ENCODE measurements at regions not wholly inside any gene's neighbourhood (a gene's known extent, or its start where the extent isn't known, plus 50 kb on each side); places are given as distances from the start of the nearest gene placed in this dataset.
A peak's percentile ranks its signal among the peaks of the same experiment; 100 is the strongest.

- H3K4me2 ChIP-seq (ENCODE audit: low read length), result peak overlapping the region; percentile 34; the same call in 1 of the 2 replicates
- TF ChIP-seq EZH2 (IDR thresholded peaks at IDR 0.05; ENCODE audit: borderline replicate concordance, low read length), result no peak
- no peak for TF ChIP-seq CTCF (IDR thresholded peaks at IDR 0.05; ENCODE audit: low read length)
Observed at GRCh38 chrX:120759685-120760084, 116.0 kb downstream of the CT47B1 start.

DNA sequence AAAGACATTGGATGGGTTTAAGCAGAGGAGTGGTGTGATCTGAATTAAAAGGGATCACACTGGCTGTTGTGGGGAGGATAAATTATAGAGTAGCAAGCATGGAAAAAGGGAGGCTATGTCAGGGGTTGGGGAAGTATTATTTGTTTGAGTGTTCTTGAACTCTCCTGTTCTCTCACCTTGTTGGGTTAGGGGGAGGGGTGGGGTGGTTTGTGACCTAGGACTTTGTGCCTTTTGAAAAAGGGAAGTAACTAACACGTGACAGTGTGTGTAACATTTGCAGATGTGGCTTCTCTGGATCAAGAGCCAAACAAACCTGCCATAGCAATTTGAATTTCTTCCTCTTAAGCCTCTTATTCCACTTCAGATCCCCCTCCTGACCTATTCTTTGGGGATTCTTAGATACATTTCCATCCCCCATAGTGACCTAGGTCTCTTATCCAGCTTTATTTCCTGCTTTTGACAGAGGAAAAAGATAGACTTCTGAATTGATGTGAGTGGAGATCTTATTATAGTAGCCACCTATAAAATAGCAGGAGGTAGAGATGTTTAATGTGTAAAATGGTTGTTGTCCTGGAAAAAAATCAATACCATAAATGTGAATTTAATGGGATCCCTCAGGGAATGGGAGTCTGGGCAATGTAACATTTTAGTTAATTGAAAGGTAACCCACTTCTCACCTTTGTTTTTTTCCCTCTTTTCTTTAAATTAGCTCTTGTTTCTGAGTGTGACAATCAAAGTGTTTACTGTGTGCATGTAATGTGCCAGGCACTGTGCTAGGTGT lies 120.4 kb downstream of the CT47B1 start:
- Histone ChIP-seq H3K9me3 (ENCODE audit: low read length) (no peaks in the 10 kb centered on the region), H3K4me2 (ENCODE audit: low read length) (peak overlapping the region; percentile 96), H3K27me3 (ENCODE audit: insufficient read depth, low read length) (no peaks in the 10 kb centered on the region), H3K4me1 (ENCODE audit: insufficient read depth, low read length, severe bottlenecking) (peaks cover 87% of the 10 kb centered on the region), H3K9ac (ENCODE audit: low read length) (peak overlapping the region; percentile 99), H3K79me2 (ENCODE audit: insufficient read depth, low read length) (no peaks in the 10 kb centered on the region), H3K4me3 (ENCODE audit: low read depth, low read length, poor library complexity, severe bottlenecking) (peak overlapping the region; percentile 84), H3K36me3 (ENCODE audit: insufficient read depth, low read length) (peaks cover 11% of the 10 kb centered on the region; the same call in 1 of the 2 replicates), H3K27ac (ENCODE audit: low read depth, low read length, poor library complexity, severe bottlenecking) (peak overlapping the region; percentile 99), H3F3A (ENCODE audit: insufficient read depth, low read length) (no peaks in the 10 kb centered on the region), H4K20me1 (ENCODE audit: insufficient read depth, low read length) (no peaks in the 10 kb centered on the region), H3K9me2 (ENCODE audit: low read depth, low read length) (no peaks in the 10 kb centered on the region), H2AFZ (ENCODE audit: low read length) (no peak overlapping the region)
- no peak for TF ChIP-seq CTCF (IDR thresholded peaks at IDR 0.05; ENCODE audit: low read length)
- no peak for TF ChIP-seq EZH2 (IDR thresholded peaks at IDR 0.05; ENCODE audit: borderline replicate concordance, low read length)

More at GRCh38 chrX:120759685-120760084, 116.0 kb downstream of the CT47B1 start:
- no peaks in the 10 kb centered on the region for H3F3A ChIP-seq (ENCODE audit: insufficient read depth, low read length)
- no peak overlapping the region for H2AFZ ChIP-seq (ENCODE audit: low read length)
- H3K4me3 ChIP-seq (ENCODE audit: low read depth, low read length, poor library complexity, severe bottlenecking), result no peak overlapping the region
- H3K36me3 ChIP-seq (ENCODE audit: insufficient read depth, low read length), result peaks cover 22% of the 10 kb centered on the region
- no peaks in the 10 kb centered on the region for H3K9me2 ChIP-seq (ENCODE audit: low read depth, low read length)
- peak overlapping the region; percentile 7; the same call in 1 of the 2 replicates for H3K9ac ChIP-seq (ENCODE audit: low read length)
- no peaks in the 10 kb centered on the region for H3K79me2 ChIP-seq (ENCODE audit: insufficient read depth, low read length)
- H3K27ac ChIP-seq (ENCODE audit: low read depth, low read length, poor library complexity, severe bottlenecking), result peak overlapping the region; percentile 74
- no peaks in the 10 kb centered on the region for H3K9me3 ChIP-seq (ENCODE audit: low read length)
- no peaks in the 10 kb centered on the region for H3K27me3 ChIP-seq (ENCODE audit: insufficient read depth, low read length)
- peaks cover 60% of the 10 kb centered on the region for H3K4me1 ChIP-seq (ENCODE audit: insufficient read depth, low read length, severe bottlenecking)
- no peaks in the 10 kb centered on the region for H4K20me1 ChIP-seq (ENCODE audit: insufficient read depth, low read length)

GRCh38 chrX:120753413-120754251 lies 122.0 kb downstream of the CT47B1 start:
- Histone ChIP-seq H3K9me3 (ENCODE audit: low read length) (no peaks in the 10 kb centered on the region), H3K4me1 (ENCODE audit: insufficient read depth, low read length, severe bottlenecking) (peaks cover 88% of the 10 kb centered on the region), H3K27ac (ENCODE audit: low read depth, low read length, poor library complexity, severe bottlenecking) (peak overlapping the region; percentile 99), H3K27me3 (ENCODE audit: insufficient read depth, low read length) (no peaks in the 10 kb centered on the region), H3K4me3 (ENCODE audit: low read depth, low read length, poor library complexity, severe bottlenecking) (peak overlapping the region; percentile 84), H3F3A (ENCODE audit: insufficient read depth, low read length) (no peaks in the 10 kb centered on the region), H3K9ac (ENCODE audit: low read length) (peak overlapping the region; percentile 99), H4K20me1 (ENCODE audit: insufficient read depth, low read length) (no peaks in the 10 kb centered on the region), H3K36me3 (ENCODE audit: insufficient read depth, low read length) (peaks cover 11% of the 10 kb centered on the region; the same call in 1 of the 2 replicates), H2AFZ (ENCODE audit: low read length) (no peak overlapping the region), H3K79me2 (ENCODE audit: insufficient read depth, low read length) (no peaks in the 10 kb centered on the region), H3K9me2 (ENCODE audit: low read depth, low read length) (no peaks in the 10 kb centered on the region), H3K4me2 (ENCODE audit: low read length) (peak overlapping the region; percentile 96)
- peak; percentile 4; the same call in 1 of the 2 replicates for TF ChIP-seq CTCF (IDR thresholded peaks at IDR 0.05; ENCODE audit: low read length)
- no peak for TF ChIP-seq EZH2 (IDR thresholded peaks at IDR 0.05; ENCODE audit: borderline replicate concordance, low read length)
